WTC11 (cell line): ENCODE measurements at regions not wholly inside any gene's neighbourhood (a gene's known extent, or its start where the extent isn't known, plus 50 kb on each side); places are given as distances from the start of the nearest gene placed in this dataset.
A peak's percentile ranks its signal among the peaks of the same experiment; 100 is the strongest.

Experiments
- ATAC-seq: fragments of 200-7000 bp; cut with Tn5 transposase; 2 replicates; pipeline ENCODE4 v1.10.0; 2021; ENCODE audit warnings: mild to moderate bottlenecking, moderate library complexity
- CTCF ChIA-PET: fragments of 300-600 bp; sonication (Branson Sonifier 250); formaldehyde crosslinking; loops from one replicate; lab custom pipeline; 2021; ENCODE audit warnings: antibody characterized with exemption; lab: Charles Lee
- POLR2A ChIA-PET: fragments of 350-600 bp; sonication (Branson Sonifier 250); formaldehyde crosslinking; loops from one replicate; lab custom pipeline; 2021; ENCODE audit warnings: antibody characterized with exemption; lab: Charles Lee
- DNase-seq: peaks from one replicate; pipeline ENCODE4 v3.0.0; 2021; ENCODE audit warnings: low spot score
- H3K27ac Mint-ChIP-seq: 2 replicates; pipeline ENCODE4 v1.8.0; 2021; ENCODE audit warnings: mixed read lengths
- H3K27me3 Mint-ChIP-seq: 2 replicates; pipeline ENCODE4 v1.8.0; 2021; ENCODE audit warnings: low read depth, mild to moderate bottlenecking, moderate library complexity, mixed read lengths
- H3K36me3 Mint-ChIP-seq: 2 replicates; pipeline ENCODE4 v1.8.0; 2021; ENCODE audit warnings: mixed read lengths
- H3K4me1 Mint-ChIP-seq: 2 replicates; pipeline ENCODE4 v1.8.0; 2022; ENCODE audit warnings: mixed read lengths
- H3K4me3 Mint-ChIP-seq: 2 replicates; pipeline ENCODE4 v1.8.0; 2021; ENCODE audit warnings: mild to moderate bottlenecking, moderate library complexity, mixed read lengths
- H3K9me3 Mint-ChIP-seq: 2 replicates; pipeline ENCODE4 v1.8.0; 2021; ENCODE audit warnings: mixed read lengths
- AFF4 ChIP-seq: sonication (generic); formaldehyde crosslinking; IDR thresholded peaks from 2 replicates; pipeline ENCODE4 v1.8.1; 2023; ENCODE audit warnings: mild to moderate bottlenecking, missing genetic modification reagents, borderline replicate concordance
- CBFB ChIP-seq: sonication (generic); formaldehyde crosslinking; IDR thresholded peaks from 2 replicates; pipeline ENCODE4 v1.8.1; 2022; ENCODE audit warnings: mild to moderate bottlenecking, low read depth, missing genetic modification reagents
- CTCF ChIP-seq: fragments of 200-600 bp; IDR thresholded peaks from 2 replicates; pipeline ENCODE4 v1.8.0; 2022; ENCODE audit warnings: antibody characterized with exemption
- FOXP1 ChIP-seq: sonication (generic); formaldehyde crosslinking; IDR thresholded peaks from 2 replicates; pipeline ENCODE4 v1.8.0; 2022; ENCODE audit warnings: missing genetic modification reagents, mild to moderate bottlenecking, moderate library complexity, borderline replicate concordance
- GRHL2 ChIP-seq: fragments of 250-450 bp; sonication (Bioruptor Pico); IDR thresholded peaks from 2 replicates; pipeline ENCODE4 v1.8.0; 2022; ENCODE audit warnings: mild to moderate bottlenecking, moderate library complexity; ENCODE audit not compliant: insufficient replicate concordance, severe bottlenecking
- HMGA2 ChIP-seq: fragments of 250-450 bp; sonication (Bioruptor Pico); IDR thresholded peaks from 2 replicates; pipeline ENCODE4 v1.4.0; 2021; ENCODE audit warnings: mild to moderate bottlenecking, moderate library complexity
- JUN ChIP-seq: sonication (generic); formaldehyde crosslinking; IDR thresholded peaks from 2 replicates; pipeline ENCODE4 v1.8.0; 2023; ENCODE audit warnings: mild to moderate bottlenecking, missing genetic modification reagents
- MXD4 ChIP-seq: fragments of 250-450 bp; sonication (Bioruptor Pico); IDR thresholded peaks from 2 replicates; pipeline ENCODE4 v1.8.0; 2021; ENCODE audit warnings: mild to moderate bottlenecking, moderate library complexity, borderline replicate concordance
- MYBL2 ChIP-seq: sonication (generic); formaldehyde crosslinking; IDR thresholded peaks from 2 replicates; pipeline ENCODE4 v1.8.1; 2023; ENCODE audit warnings: mild to moderate bottlenecking, moderate library complexity, missing genetic modification reagents
- NFE2L1 ChIP-seq: sonication (generic); formaldehyde crosslinking; IDR thresholded peaks from 2 replicates; pipeline ENCODE4 v1.8.1; 2023; ENCODE audit warnings: missing genetic modification reagents
- NFYB ChIP-seq: sonication (generic); formaldehyde crosslinking; conservative IDR thresholded peaks from 2 replicates; pipeline ENCODE4 v1.8.0; 2022; ENCODE audit warnings: low read depth, missing genetic modification reagents
- PRRX2 ChIP-seq: fragments of 250-450 bp; sonication (Bioruptor Pico); IDR thresholded peaks from 2 replicates; pipeline ENCODE4 v1.8.0; 2021; ENCODE audit warnings: mild to moderate bottlenecking
- SMAD3 ChIP-seq: sonication (generic); formaldehyde crosslinking; IDR thresholded peaks from 2 replicates; pipeline ENCODE4 v1.8.0; 2022; ENCODE audit warnings: missing genetic modification reagents, mild to moderate bottlenecking, borderline replicate concordance
- TEAD1 ChIP-seq: sonication (generic); formaldehyde crosslinking; IDR thresholded peaks from 2 replicates; pipeline ENCODE4 v1.8.0; 2022; ENCODE audit warnings: mild to moderate bottlenecking, missing genetic modification reagents
- TP53 ChIP-seq: sonication (generic); formaldehyde crosslinking; IDR thresholded peaks from 2 replicates; pipeline ENCODE4 v1.8.1; 2023; ENCODE audit warnings: mild to moderate bottlenecking, missing genetic modification reagents
- ZNF138 ChIP-seq: sonication (generic); formaldehyde crosslinking; conservative IDR thresholded peaks from 2 replicates; pipeline ENCODE4 v1.8.1; 2022; ENCODE audit warnings: mild to moderate bottlenecking, moderate library complexity, missing genetic modification reagents
- ZNF263 ChIP-seq: sonication (generic); formaldehyde crosslinking; IDR thresholded peaks from 2 replicates; pipeline ENCODE4 v1.8.1; 2022; ENCODE audit warnings: low read depth, mild to moderate bottlenecking, moderate library complexity, missing genetic modification reagents
- TF ChIP-seq, protein P1 (sequence below): sonication (generic); formaldehyde crosslinking; conservative IDR thresholded peaks from 2 replicates; pipeline ENCODE4 v1.8.1; 2022; ENCODE audit warnings: mild to moderate bottlenecking, missing genetic modification reagents
- TF ChIP-seq, protein P2 (sequence below): sonication (generic); formaldehyde crosslinking; IDR thresholded peaks from 2 replicates; pipeline ENCODE4 v1.8.1; 2023; ENCODE audit warnings: mild to moderate bottlenecking, missing genetic modification reagents
- TF ChIP-seq, protein P3 (sequence below): fragments of 250-450 bp; sonication (Bioruptor Pico); IDR thresholded peaks from 2 replicates; pipeline ENCODE4 v1.8.0; 2021; ENCODE audit warnings: mild to moderate bottlenecking
- TF ChIP-seq, protein P4 (sequence below): fragments of 250-450 bp; sonication (Bioruptor Pico); IDR thresholded peaks from 2 replicates; pipeline ENCODE4 v2.1.2; 2022; ENCODE audit warnings: mild to moderate bottlenecking, moderate library complexity

DNA sequence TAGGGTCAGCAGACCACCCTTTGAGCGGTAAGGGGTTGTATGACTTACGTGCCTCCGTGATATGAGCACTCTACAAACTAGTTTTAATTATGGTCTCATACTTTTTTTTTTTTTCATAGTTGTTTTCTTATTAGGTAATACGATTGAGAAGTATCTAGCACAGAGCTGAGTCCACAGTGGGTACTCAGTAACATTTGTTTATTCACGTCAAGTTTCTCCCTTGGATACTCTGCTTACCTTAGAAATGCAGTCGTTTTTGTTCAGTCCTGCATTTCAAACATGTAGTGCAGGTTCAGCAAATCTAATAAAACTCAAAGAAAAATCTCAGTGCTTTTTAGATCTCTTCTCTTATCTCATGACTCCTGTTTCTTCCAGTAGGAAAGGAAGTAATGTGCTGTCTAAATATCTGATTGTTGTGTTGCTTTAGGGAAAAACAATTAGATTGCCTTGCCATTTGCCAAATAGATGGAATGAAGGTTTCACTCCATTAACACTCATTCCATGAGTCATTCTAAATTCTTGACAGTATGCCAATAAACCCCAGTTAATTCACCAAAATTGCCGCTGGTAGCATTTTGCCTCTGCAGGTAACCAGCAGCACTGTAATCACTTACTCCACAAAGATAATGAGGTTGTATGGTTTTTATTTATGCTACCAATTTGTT, 118.9 kb downstream of the PTCSC3 start (continued):
- no peak for TF ChIP-seq AFF4 (CRISPR knock-in tag)

DNA sequence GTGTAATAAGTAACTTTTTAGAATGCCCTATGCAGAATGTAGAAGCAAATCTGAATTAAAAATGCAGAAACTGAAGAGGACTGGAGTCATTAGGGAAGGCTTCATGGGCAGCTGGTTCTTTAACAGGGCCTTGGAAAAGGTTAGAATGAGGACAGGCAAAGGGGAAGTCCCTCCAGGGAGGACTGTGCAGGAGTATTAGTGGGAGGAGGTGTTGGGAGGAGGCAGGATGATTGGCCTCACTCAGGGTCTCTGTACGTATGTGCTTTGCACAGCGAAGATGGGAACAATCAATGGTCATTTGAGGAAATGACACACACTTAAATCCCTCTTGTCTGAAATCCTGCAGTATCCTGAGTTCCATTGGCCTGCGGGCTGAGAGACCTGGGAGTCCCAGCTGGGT, 119.7 kb downstream of the PTCSC3 start:
- H3K27ac Mint-ChIP-seq = no peak overlapping the region
- no peak overlapping the region for H3K4me3 Mint-ChIP-seq
- H3K36me3 Mint-ChIP-seq = no peaks in the 10 kb centered on the region
- no peaks in the 10 kb centered on the region; the same call in 1 of the 2 replicates for H3K27me3 Mint-ChIP-seq
- ATAC-seq (no peak), DNase-seq (no peak)
- peaks cover 3% of the 10 kb centered on the region; the same call in 1 of the 2 replicates for H3K4me1 Mint-ChIP-seq
- ChIA-PET CTCF (interaction anchor here (1.0 to 1.4 kb wide), 2 partner anchors 9 to 13 kb away, joined by 3 to 13 read pairs; no protein-coding TSS in a partner anchor), POLR2A (no interaction called here)
- H3K9me3 Mint-ChIP-seq = no peaks in the 10 kb centered on the region
- TF ChIP-seq ZNF263 (CRISPR knock-in tag) (peak; percentile 53; the same call in 1 of the 2 replicates), GRHL2 (no peak)

GRCh38 chr14:36055681-36056225, 120.8 kb downstream of the PTCSC3 start:
- H3K27me3 Mint-ChIP-seq = no peaks in the 10 kb centered on the region; the same call in 1 of the 2 replicates
- no peak for ATAC-seq
- H3K4me3 Mint-ChIP-seq = no peak overlapping the region
- H3K27ac Mint-ChIP-seq = no peak overlapping the region
- no peaks in the 10 kb centered on the region for H3K9me3 Mint-ChIP-seq
- no peak for TF ChIP-seq NFYB (CRISPR knock-in tag)
- no peak for TF ChIP-seq GRHL2
- TF ChIP-seq TEAD1 (CRISPR knock-in tag) = no peak
- TF ChIP-seq CTCF = no peak
- TF ChIP-seq PRRX2 (CRISPR knock-in tag) = no peak
- TF ChIP-seq, protein P1, sequence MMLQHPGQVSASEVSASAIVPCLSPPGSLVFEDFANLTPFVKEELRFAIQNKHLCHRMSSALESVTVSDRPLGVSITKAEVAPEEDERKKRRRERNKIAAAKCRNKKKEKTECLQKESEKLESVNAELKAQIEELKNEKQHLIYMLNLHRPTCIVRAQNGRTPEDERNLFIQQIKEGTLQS = no peak
- no peak for TF ChIP-seq MXD4 (CRISPR knock-in tag)
- no peak for TF ChIP-seq JUN
- TF ChIP-seq FOXP1 (CRISPR knock-in tag) = no peak
- TF ChIP-seq, protein P2, sequence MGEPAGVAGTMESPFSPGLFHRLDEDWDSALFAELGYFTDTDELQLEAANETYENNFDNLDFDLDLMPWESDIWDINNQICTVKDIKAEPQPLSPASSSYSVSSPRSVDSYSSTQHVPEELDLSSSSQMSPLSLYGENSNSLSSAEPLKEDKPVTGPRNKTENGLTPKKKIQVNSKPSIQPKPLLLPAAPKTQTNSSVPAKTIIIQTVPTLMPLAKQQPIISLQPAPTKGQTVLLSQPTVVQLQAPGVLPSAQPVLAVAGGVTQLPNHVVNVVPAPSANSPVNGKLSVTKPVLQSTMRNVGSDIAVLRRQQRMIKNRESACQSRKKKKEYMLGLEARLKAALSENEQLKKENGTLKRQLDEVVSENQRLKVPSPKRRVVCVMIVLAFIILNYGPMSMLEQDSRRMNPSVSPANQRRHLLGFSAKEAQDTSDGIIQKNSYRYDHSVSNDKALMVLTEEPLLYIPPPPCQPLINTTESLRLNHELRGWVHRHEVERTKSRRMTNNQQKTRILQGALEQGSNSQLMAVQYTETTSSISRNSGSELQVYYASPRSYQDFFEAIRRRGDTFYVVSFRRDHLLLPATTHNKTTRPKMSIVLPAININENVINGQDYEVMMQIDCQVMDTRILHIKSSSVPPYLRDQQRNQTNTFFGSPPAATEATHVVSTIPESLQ (CRISPR knock-in tag) = no peak
- TF ChIP-seq, protein P3, sequence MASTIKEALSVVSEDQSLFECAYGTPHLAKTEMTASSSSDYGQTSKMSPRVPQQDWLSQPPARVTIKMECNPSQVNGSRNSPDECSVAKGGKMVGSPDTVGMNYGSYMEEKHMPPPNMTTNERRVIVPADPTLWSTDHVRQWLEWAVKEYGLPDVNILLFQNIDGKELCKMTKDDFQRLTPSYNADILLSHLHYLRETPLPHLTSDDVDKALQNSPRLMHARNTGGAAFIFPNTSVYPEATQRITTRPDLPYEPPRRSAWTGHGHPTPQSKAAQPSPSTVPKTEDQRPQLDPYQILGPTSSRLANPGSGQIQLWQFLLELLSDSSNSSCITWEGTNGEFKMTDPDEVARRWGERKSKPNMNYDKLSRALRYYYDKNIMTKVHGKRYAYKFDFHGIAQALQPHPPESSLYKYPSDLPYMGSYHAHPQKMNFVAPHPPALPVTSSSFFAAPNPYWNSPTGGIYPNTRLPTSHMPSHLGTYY (CRISPR knock-in tag) = no peak
- TF ChIP-seq HMGA2 (CRISPR knock-in tag) = no peak
- no peak for TF ChIP-seq SMAD3 (CRISPR knock-in tag)
- TF ChIP-seq TP53 (CRISPR knock-in tag) = no peak
- no peak for TF ChIP-seq ZNF138 (CRISPR knock-in tag)
- no peak for TF ChIP-seq NFE2L1 (CRISPR knock-in tag)
- TF ChIP-seq, protein P4, sequence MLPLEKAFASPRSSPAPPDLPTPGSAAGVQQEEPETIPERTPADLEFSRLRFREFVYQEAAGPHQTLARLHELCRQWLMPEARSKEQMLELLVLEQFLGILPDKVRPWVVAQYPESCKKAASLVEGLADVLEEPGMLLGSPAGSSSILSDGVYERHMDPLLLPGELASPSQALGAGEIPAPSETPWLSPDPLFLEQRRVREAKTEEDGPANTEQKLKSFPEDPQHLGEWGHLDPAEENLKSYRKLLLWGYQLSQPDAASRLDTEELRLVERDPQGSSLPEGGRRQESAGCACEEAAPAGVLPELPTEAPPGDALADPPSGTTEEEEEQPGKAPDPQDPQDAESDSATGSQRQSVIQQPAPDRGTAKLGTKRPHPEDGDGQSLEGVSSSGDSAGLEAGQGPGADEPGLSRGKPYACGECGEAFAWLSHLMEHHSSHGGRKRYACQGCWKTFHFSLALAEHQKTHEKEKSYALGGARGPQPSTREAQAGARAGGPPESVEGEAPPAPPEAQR (CRISPR knock-in tag) = no peak
- no peak for TF ChIP-seq CBFB (CRISPR knock-in tag)
- TF ChIP-seq MYBL2 (CRISPR knock-in tag) = no peak
- TF ChIP-seq, all 79 proteins: peak for 0
- H3K36me3 Mint-ChIP-seq = no peaks in the 10 kb centered on the region
- no peak for DNase-seq
- ChIA-PET POLR2A (no interaction called here), CTCF (no interaction called here)
- peaks cover 3% of the 10 kb centered on the region; the same call in 1 of the 2 replicates for H3K4me1 Mint-ChIP-seq
